H1 (cell line): ENCODE measurements at regions not wholly inside any gene's neighbourhood (a gene's known extent, or its start where the extent isn't known, plus 50 kb on each side); places are given as distances from the start of the nearest gene placed in this dataset.

Experiments used
- RNF2 ChIP-seq: fragments of 200-900, 300-1000 bp; sonication (generic); IDR thresholded peaks from 2 replicates; pipeline ENCODE4 v1.7.1; 2016; ENCODE audit warnings: borderline replicate concordance, low read depth, mild to moderate bottlenecking, antibody characterized with exemption, low read length; ENCODE audit not compliant: poor library complexity, severe bottlenecking; ENCODE audit errors: missing control alignments
- YY1 ChIP-seq: IDR thresholded peaks from 2 replicates; pipeline ENCODE4 v1.6.1; 2011; ENCODE audit warnings: low read depth, mild to moderate bottlenecking, low read length

- no peak for TF ChIP-seq YY1
- no peak for TF ChIP-seq RNF2
Measured at GRCh38 chr12:89126712-89127111, 225.6 kb downstream of the DUSP6 start (continued).
